ENCODE measurements at regions not wholly inside any gene's neighbourhood (a gene's known extent, or its start where the extent isn't known, plus 50 kb on each side); places are given as distances from the start of the nearest gene placed in this dataset.

DNA sequence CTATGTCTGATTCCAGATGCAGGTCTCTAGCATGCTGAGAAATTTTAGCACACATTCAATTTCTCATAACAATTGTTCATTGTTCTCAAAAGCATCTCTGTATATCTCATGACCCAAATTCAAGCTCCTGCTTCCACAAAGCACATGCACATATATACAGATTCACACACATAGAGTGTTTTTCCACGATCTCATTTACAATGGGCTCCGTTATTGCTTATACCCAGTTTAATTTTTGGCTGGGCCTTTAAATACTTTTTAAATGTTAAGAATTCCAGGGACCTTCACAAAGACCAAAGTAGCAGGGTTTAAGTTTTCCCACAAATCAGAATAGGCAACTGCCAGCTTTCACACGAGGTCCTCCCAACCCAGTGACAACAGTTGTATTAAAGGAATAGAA is 333.5 kb upstream of the SEMA6D start:
- Mint-ChIP-seq H3K4me1 (ENCODE audit: low read depth) (no peaks in the 10 kb centered on the region), H3K27me3 (no peaks in the 10 kb centered on the region), H3K27ac (no peak overlapping the region)

DNA sequence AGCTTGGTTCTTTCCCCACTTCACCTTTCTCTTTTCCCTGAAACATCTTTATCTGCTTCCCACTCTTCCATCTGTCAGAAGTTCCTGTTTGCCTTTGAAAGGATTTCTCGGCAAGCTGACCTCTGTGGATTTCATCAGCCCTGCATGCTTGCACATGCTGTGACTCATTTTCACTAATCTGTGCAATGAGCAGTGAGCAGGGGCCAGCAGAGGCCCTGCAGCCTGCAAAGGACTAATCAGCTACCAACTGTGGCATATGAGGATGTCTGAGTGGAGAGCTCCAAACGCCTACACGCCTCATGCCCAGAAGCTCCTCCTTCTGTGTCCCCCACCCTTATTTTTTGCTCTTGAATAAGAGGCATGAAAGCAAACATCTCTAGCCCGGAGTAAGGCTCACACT is 333.0 kb upstream of the SEMA6D start:
- H3K4me3 Mint-ChIP-seq: no peak overlapping the region
- no peaks in the 10 kb centered on the region for H3K36me3 Mint-ChIP-seq (ENCODE audit: low read depth)
- no peak overlapping the region for H3K27ac Mint-ChIP-seq
- no peaks in the 10 kb centered on the region for H3K4me1 Mint-ChIP-seq (ENCODE audit: low read depth)
- no peaks in the 10 kb centered on the region for H3K9me3 Mint-ChIP-seq
- no peaks in the 10 kb centered on the region for H3K27me3 Mint-ChIP-seq

More for the DNA sequence above, 333.5 kb upstream of the SEMA6D start:
- Mint-ChIP-seq H3K4me3 (no peak overlapping the region), H3K9me3 (no peaks in the 10 kb centered on the region), H3K36me3 (ENCODE audit: low read depth) (no peaks in the 10 kb centered on the region)

DNA sequence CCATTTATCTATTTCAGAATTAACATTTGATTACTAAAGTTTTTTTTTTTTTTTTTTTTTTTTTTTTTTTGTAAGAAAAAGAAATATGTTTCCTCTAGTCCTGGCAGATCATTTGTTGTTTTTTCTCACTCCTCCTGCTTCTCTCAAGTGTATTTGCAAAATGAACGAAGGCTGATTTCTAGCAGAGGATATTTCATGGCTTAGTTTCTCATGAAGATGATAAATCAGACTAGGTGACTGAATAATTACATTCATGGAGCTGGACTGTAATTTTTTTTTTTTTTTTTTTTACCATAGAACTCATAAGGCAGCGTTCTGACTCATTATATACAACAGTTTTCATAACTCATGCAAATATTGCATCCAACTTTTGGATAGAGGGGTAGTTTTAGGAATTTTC is 332.5 kb upstream of the SEMA6D start:
- Mint-ChIP-seq H3K27me3 (no peaks in the 10 kb centered on the region), H3K36me3 (ENCODE audit: low read depth) (no peaks in the 10 kb centered on the region), H3K4me3 (no peak overlapping the region), H3K9me3 (no peaks in the 10 kb centered on the region), H3K27ac (no peak overlapping the region), H3K4me1 (ENCODE audit: low read depth) (no peaks in the 10 kb centered on the region)

DNA sequence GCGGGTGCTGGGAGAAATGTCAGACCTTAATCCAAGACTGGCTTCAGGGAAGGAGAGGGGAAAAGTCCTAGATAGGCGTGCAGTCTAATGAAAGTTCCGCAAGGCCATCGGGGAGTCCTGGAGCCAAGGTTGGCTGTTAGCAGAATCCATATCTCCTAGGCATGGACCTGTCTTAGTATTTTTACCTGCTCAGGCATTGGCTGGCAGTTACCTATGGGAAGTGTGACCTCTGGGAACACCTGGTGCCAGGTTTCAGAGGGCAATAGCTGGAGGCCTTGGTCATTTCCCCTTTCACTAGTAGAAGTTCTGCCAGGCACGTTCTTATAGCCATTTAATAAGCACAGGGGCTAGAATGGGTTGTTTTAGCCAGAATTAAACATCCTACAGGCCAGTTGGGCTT is 330.8 kb upstream of the SEMA6D start:
- Mint-ChIP-seq H3K9me3 (no peaks in the 10 kb centered on the region), H3K36me3 (ENCODE audit: low read depth) (no peaks in the 10 kb centered on the region), H3K4me3 (no peak overlapping the region), H3K27me3 (no peaks in the 10 kb centered on the region), H3K4me1 (ENCODE audit: low read depth) (no peaks in the 10 kb centered on the region), H3K27ac (no peak overlapping the region)

DNA sequence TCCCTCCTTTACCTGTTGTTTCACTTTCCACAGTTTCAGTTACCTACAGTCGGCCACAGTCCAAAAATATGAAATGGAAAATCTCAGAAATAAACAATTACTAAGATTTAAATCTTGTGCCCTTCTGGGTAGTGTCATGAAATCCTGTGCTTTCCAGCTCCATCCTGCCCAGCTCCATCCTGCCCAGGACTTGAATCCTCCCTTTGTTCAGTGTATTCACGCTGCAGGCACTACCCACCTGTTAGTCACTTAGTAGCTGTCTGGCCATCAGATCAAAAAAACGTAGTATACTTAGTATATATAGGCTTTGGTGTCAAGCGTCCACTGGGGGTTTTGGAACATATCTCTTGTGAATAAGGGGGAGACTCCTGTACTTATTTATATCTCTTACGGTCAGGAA is 329.0 kb upstream of the SEMA6D start:
- Mint-ChIP-seq H3K4me1 (ENCODE audit: low read depth) (no peaks in the 10 kb centered on the region), H3K4me3 (no peak overlapping the region), H3K36me3 (ENCODE audit: low read depth) (no peaks in the 10 kb centered on the region), H3K9me3 (no peaks in the 10 kb centered on the region), H3K27me3 (no peaks in the 10 kb centered on the region), H3K27ac (no peak overlapping the region)

DNA sequence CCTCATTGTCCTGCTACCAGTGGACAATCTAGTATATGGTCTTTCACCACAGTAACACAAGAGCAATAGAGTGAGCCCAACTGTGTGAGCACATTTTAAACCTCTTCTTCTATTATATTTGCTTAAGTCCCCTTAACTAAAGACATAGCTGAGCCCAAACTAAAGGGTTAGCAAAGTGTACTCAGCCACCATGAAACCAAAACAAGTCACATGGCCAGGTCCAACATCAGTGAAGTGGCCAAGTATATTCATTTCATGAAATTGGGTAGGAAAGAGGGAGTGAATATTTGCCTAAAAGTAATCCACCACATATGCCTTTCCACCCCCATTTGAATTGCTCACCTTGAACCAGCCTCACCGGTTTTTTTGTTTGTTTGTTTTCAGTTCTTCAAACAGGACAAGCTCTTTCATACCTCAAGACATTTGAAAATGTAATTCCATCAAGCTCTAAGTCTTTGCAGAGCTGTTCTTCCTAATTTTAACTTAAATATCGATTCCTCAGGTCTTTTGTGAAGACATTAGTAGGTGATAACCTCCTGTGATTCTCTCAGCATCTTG is 327.0 kb upstream of the SEMA6D start:
- no peak overlapping the region for H3K27ac Mint-ChIP-seq
- no peaks in the 10 kb centered on the region for H3K4me1 Mint-ChIP-seq (ENCODE audit: low read depth)
- no peaks in the 10 kb centered on the region for H3K27me3 Mint-ChIP-seq
- H3K4me3 Mint-ChIP-seq: no peak overlapping the region
- H3K9me3 Mint-ChIP-seq: no peaks in the 10 kb centered on the region
- H3K36me3 Mint-ChIP-seq (ENCODE audit: low read depth): no peaks in the 10 kb centered on the region

DNA sequence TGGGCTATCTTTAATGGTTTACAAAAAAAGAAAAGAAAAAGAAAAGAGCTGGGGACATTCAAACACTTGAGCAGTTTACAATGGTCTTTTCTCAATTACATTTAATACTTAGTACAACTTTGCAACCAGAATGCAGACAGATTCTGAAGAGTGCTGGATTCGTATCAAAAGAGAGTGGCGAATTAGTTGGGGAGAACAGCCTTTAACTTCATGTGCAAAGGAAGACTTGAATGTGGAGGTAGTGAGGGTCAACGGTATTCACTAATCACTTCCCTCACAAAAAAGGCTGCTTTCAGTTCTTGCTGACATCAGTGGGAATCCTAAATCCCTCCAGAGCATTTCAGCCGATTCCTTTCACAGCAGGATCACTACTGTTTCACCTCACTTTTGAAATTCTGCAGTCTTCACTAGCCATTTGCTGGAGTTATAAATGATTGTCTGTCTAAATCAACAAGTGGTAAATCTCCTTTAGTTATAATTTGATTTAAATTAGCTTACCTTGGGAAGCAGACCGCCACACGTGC is 323.0 kb upstream of the SEMA6D start:
- Mint-ChIP-seq H3K27ac (no peak overlapping the region), H3K9me3 (no peaks in the 10 kb centered on the region), H3K27me3 (no peaks in the 10 kb centered on the region), H3K36me3 (ENCODE audit: low read depth) (no peaks in the 10 kb centered on the region), H3K4me1 (ENCODE audit: low read depth) (no peaks in the 10 kb centered on the region), H3K4me3 (no peak overlapping the region)

DNA sequence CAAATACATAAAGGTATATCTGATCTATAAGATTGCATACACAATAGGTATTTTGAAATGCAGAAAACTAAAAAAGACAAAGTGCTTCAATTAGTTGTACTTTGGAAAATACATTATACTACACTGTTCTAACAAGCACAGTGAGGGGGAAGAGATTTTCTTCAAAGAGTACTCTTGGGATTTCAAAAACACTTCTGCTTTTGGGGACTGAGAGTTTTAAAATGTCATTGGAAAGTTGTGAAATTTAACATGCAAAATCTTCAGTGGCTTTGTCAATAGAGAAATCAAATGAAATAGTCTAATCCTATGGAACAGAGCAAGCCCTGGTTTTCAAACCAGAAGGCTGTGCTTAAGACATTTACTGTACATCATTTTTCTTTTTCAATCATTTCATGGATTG is 322.2 kb upstream of the SEMA6D start:
- no peaks in the 10 kb centered on the region for H3K27me3 Mint-ChIP-seq
- H3K27ac Mint-ChIP-seq: no peak overlapping the region
- no peaks in the 10 kb centered on the region for H3K4me1 Mint-ChIP-seq (ENCODE audit: low read depth)
- no peak overlapping the region for H3K4me3 Mint-ChIP-seq
- H3K36me3 Mint-ChIP-seq (ENCODE audit: low read depth): no peaks in the 10 kb centered on the region
- H3K9me3 Mint-ChIP-seq: no peaks in the 10 kb centered on the region

DNA sequence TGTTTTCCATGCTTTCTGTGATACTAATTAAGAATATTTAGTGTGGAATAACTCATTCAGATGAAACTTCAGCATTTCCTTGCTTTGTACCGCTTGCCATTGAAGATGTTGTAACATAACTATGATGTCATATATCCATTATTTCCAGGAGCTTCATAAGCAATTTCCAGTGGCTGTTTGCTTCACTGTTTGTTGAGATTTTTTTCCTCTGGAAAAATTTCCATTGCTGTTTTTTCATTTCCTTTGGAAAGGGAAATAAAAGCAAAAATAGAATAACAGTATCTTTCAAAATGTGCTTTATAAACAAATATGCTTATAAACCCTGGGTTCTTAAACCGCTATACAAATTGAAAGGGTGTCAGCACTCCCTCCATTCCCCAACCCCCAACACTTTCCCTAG is 319.6 kb upstream of the SEMA6D start:
- no peak overlapping the region for H3K4me3 Mint-ChIP-seq

DNA sequence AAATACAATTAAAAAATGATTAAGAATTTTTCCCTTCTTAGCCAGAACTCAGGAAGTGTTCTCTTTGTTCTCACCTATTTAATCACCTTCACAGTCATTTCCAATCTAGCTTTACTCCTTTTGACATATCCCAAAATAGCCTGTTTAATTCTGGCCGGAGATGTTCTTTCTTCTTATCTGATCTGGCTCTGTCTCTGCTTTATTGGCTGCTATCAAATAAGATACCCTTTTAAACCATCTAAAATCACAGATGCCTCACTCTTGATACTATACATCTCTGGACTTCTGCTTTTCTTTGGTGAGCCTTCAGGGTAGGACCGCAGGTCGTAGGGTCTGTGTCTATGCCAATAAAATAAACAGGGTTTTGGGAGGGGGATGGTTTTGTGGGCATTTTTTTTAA is 319.2 kb upstream of the SEMA6D start:
- Mint-ChIP-seq H3K27me3 (no peaks in the 10 kb centered on the region), H3K4me1 (ENCODE audit: low read depth) (no peaks in the 10 kb centered on the region), H3K36me3 (ENCODE audit: low read depth) (no peaks in the 10 kb centered on the region), H3K9me3 (no peaks in the 10 kb centered on the region), H3K27ac (no peak overlapping the region), H3K4me3 (no peak overlapping the region)

More for the DNA sequence above, 319.6 kb upstream of the SEMA6D start:
- no peaks in the 10 kb centered on the region for H3K4me1 Mint-ChIP-seq (ENCODE audit: low read depth)
- H3K27me3 Mint-ChIP-seq: no peaks in the 10 kb centered on the region
- no peaks in the 10 kb centered on the region for H3K9me3 Mint-ChIP-seq
- no peak overlapping the region for H3K27ac Mint-ChIP-seq
- no peaks in the 10 kb centered on the region for H3K36me3 Mint-ChIP-seq (ENCODE audit: low read depth)

DNA sequence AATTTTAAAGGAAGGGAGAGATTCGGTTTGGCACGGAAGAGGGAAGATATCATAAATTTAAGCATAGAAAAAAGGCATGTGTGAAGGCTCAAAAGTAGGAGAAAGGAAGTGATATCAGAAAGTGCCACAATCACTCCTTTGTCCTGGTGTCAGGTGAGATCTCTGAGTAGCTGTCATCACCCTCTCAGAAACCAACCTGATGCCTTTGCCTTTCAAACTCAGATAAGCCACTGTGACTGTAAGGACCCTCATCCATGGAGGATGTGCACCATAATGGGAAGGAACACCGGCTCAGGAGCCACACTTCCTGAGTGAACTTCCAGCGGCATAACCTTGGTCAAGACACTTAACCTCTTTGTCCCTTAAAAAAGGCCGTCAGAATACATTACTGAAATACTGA is 318.7 kb upstream of the SEMA6D start:
- Mint-ChIP-seq H3K4me3 (no peak overlapping the region), H3K27me3 (no peaks in the 10 kb centered on the region), H3K36me3 (ENCODE audit: low read depth) (no peaks in the 10 kb centered on the region), H3K27ac (no peak overlapping the region), H3K4me1 (ENCODE audit: low read depth) (no peaks in the 10 kb centered on the region), H3K9me3 (no peaks in the 10 kb centered on the region)

DNA sequence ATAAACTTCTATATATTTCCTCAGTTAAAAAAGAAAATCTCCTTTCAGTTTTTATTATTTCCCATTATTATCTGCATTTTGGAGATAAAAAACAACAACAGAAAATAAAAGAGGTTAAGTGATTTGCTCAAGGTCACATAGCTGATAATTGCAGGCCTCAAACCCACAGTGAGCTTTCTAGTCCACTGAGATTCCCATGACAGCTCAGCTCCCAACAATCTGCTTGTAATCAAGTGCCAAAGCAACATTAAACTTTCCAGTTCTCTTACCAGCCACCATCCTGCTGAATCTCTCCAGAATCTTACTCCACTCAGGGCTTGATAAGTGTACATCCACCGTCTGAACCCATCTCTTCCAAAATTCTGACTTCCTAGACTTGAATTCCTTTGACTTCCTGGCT is 318.2 kb upstream of the SEMA6D start:
- Mint-ChIP-seq H3K36me3 (ENCODE audit: low read depth) (no peaks in the 10 kb centered on the region), H3K27ac (no peak overlapping the region), H3K4me1 (ENCODE audit: low read depth) (no peaks in the 10 kb centered on the region), H3K9me3 (no peaks in the 10 kb centered on the region), H3K4me3 (no peak overlapping the region), H3K27me3 (no peaks in the 10 kb centered on the region)

DNA sequence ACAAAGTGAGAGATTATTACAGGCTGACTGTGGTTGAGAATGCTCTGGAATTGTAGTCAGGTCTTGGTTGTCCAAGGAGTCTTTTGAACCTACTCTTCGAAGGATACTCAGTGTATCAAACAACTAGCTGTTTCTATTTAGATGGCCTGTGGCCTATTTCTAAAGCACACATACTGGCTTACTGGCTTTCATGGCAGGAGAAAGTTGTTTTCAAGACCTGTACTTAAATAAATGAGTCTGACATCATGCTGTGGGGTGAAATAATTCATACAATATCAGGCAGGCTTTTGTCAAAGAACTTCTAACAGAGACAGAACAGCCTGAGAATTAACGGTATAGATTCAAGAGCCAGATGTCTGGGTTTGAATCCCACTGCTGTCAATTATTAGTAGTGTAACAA is 316.7 kb upstream of the SEMA6D start:
- no peaks in the 10 kb centered on the region for H3K27me3 Mint-ChIP-seq
- H3K27ac Mint-ChIP-seq: no peak overlapping the region
- H3K4me3 Mint-ChIP-seq: no peak overlapping the region
- no peaks in the 10 kb centered on the region for H3K36me3 Mint-ChIP-seq (ENCODE audit: low read depth)
- no peaks in the 10 kb centered on the region for H3K9me3 Mint-ChIP-seq
- H3K4me1 Mint-ChIP-seq (ENCODE audit: low read depth): no peaks in the 10 kb centered on the region

DNA sequence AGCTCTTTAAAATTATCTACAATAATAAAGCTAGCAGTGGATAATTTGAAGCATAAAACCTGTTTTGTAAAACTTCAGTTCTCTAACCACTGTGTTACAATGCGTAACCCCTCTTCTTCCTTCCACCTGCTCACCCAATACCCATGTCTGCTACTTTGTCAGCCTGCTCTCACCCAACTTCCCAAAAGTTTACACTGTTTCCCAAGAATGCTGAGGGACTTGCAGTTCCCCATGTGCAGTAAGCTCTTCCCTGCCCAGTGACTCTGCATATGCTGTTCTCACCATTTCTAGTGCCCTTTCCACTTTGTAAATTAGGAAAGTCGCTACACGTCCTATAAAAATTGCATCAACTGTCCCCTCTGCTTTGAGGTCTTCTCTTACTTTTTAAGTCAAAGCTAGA is 315.9 kb upstream of the SEMA6D start:
- Mint-ChIP-seq H3K4me1 (ENCODE audit: low read depth) (no peaks in the 10 kb centered on the region), H3K27ac (no peak overlapping the region), H3K4me3 (no peak overlapping the region), H3K9me3 (no peaks in the 10 kb centered on the region), H3K36me3 (ENCODE audit: low read depth) (no peaks in the 10 kb centered on the region), H3K27me3 (no peaks in the 10 kb centered on the region)

DNA sequence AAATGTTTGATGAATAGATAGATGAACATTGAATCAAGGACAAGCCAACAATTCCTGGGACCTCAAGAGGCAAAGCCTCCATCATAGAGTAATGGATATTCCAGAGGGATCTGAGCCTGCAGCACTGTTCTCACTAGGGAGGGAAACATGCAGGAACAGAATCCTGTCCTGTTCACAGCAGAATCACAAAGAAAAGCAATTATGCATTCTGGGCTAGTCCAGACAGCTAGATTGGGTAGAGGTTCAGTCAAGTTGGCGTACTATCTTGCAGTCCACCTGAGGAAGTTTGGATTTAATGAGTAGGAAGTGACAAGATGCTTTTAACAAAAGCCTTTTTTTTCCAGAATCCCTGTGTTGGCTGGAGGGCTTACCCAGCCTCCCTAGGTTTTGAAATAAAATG is 314.5 kb upstream of the SEMA6D start:
- no peak overlapping the region for H3K4me3 Mint-ChIP-seq
- no peaks in the 10 kb centered on the region for H3K4me1 Mint-ChIP-seq (ENCODE audit: low read depth)
- no peak overlapping the region for H3K27ac Mint-ChIP-seq
- no peaks in the 10 kb centered on the region for H3K27me3 Mint-ChIP-seq
- H3K36me3 Mint-ChIP-seq (ENCODE audit: low read depth): no peaks in the 10 kb centered on the region
- H3K9me3 Mint-ChIP-seq: no peaks in the 10 kb centered on the region

DNA sequence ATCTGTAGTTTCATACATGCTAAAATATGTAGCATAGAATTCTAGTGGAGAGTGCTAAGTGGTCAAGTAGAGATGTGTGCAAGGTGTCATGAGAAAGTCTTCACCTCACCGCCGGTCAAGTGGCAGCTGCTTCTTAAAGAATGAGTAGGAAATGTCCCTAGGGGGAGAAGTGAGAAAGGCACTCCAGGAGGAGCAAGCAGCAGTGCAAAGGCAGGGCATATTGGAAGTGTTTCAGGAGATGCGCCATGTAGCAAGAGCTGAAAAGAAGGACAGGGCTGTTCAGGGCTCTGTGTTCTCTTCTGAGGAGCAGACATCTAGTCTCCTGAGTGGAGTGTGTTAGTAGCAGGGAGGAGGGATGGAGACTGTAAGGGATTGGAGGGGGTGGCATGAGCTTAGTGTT is 312.4 kb upstream of the SEMA6D start:
- Mint-ChIP-seq H3K4me3 (no peak overlapping the region), H3K27ac (no peak overlapping the region), H3K27me3 (no peaks in the 10 kb centered on the region), H3K4me1 (ENCODE audit: low read depth) (no peaks in the 10 kb centered on the region), H3K9me3 (no peaks in the 10 kb centered on the region), H3K36me3 (ENCODE audit: low read depth) (no peaks in the 10 kb centered on the region)
